Aorta (tissue), 5 donors: ENCODE measurements at regions not wholly inside any gene's neighbourhood (a gene's known extent, or its start where the extent isn't known, plus 50 kb on each side); places are given as distances from the start of the nearest gene placed in this dataset.

ENCODE experiments used
- ATAC-seq: fragments of 200-7000 bp; cut with Tn5 transposase; one replicate; pipeline ENCODE4 v1.9.1; 2022; ENCODE audit warnings: moderate library complexity; ENCODE audit not compliant: low FRiP score
- DNase-seq, 2 donors: peaks; one replicate each; pipeline ENCODE4 v3.0.0-alpha.2; 2020
- H3K27ac ChIP-seq, 2 donors: one replicate each; pipeline ENCODE4 v1.5.1; 2013; ENCODE audit warnings: low read length in 2 of 2, mild to moderate bottlenecking in 2 of 2, moderate library complexity in 2 of 2, control low read depth in 1 of 2, inconsistent platforms in 1 of 2, low read depth in 1 of 2
- H3K27me3 ChIP-seq, 2 donors: one replicate each; pipeline ENCODE4 v1.6.1; 2013; ENCODE audit warnings: control low read depth in 1 of 2, low read length in 1 of 2, mild to moderate bottlenecking in 1 of 2, moderate library complexity in 1 of 2; ENCODE audit not compliant: insufficient read depth in 2 of 2, control insufficient read depth in 1 of 2
- H3K36me3 ChIP-seq, 2 donors: one replicate each; pipeline ENCODE4 v1.6.1; 2013; ENCODE audit warnings: control low read depth in 1 of 2, low read length in 1 of 2, mild to moderate bottlenecking in 1 of 2; ENCODE audit not compliant: insufficient read depth in 2 of 2, control insufficient read depth in 1 of 2
- H3K4me1 ChIP-seq, 2 donors: one replicate each; pipeline ENCODE4 v1.6.1; 2013; ENCODE audit warnings: low read length in 2 of 2, control low read depth in 1 of 2, mild to moderate bottlenecking in 1 of 2, moderate library complexity in 1 of 2; ENCODE audit not compliant: insufficient read depth in 2 of 2, control insufficient read depth in 1 of 2
- H3K4me3 ChIP-seq, 2 donors: one replicate each; pipeline ENCODE4 v1.5.1; 2013; ENCODE audit warnings: low read length in 2 of 2, control low read depth in 1 of 2, mild to moderate bottlenecking in 1 of 2
- H3K9me3 ChIP-seq: one replicate; pipeline ENCODE4 v1.6.1; 2013; ENCODE audit warnings: mild to moderate bottlenecking, low read length; ENCODE audit not compliant: control insufficient read depth
- WGBS, 2 donors: extraction: QIAGEN DNeasy Blood & Tissue Kit; methylation state at CpG; one replicate each; pipeline ENCODE4 v1.1.7; 2013; 5-methylcytosine and 5-hydroxymethylcytosine counted together
- intact Hi-C, 2 donors: fragments of 100-400 bp; cut with DNase I; formaldehyde crosslinking; loops; one replicate each; pipeline versions ENCODE4 v1.14.2 to v1.15.0; 2022
- donor health status: healthy with polysubstance abuse.
- donor health status: Bipolar disorder and iron deficiency.
- donor health status: DM: no; HTN: no; CAD: no.
- donor health status: DM: no; HTN: no; CAD: no.
- donor health status: DM: yes; HTN: yes; CAD: no.

- Histone ChIP-seq H3K27me3 (no peaks in the 10 kb centered on the region), H3K4me1 (peaks cover 8 to 10% of the 10 kb centered on the region in 2 donors), H3K27ac (no peak overlapping the region), H3K4me3 (no peak overlapping the region), H3K36me3 (no peaks in the 10 kb centered on the region), H3K9me3 (no peaks in the 10 kb centered on the region)
- intact Hi-C loops: loop anchor here in 1 of 2 donors (10.0 kb wide), 1 partner anchor 1053 kb away; no protein-coding TSS in a partner anchor
- no peak for DNase-seq
- peak; percentile 85 for ATAC-seq
- WGBS, 2 donors: 5 to 6% methylated on average over 1 of the region's 1 CpG
Observed at GRCh38 chr7:91407942-91408341, 143.7 kb downstream of the FZD1 start.

- intact Hi-C loops: loop anchor here in 1 of 2 donors (10.0 kb wide), 1 partner anchor 1054 kb away; no protein-coding TSS in a partner anchor
- Histone ChIP-seq H3K27ac (peak overlapping the region in 1 of 2 donors; percentile 36), H3K4me1 (peaks cover 8 to 10% of the 10 kb centered on the region in 2 donors), H3K36me3 (no peaks in the 10 kb centered on the region), H3K9me3 (no peaks in the 10 kb centered on the region), H3K27me3 (no peaks in the 10 kb centered on the region), H3K4me3 (no peak overlapping the region)
- WGBS, 2 donors: 37 to 38% methylated on average over 5 of the region's 5 CpGs
- peak; percentile 78 for ATAC-seq
- DNase-seq: no peak
Observed at GRCh38 chr7:91408388-91409154, 144.3 kb downstream of the FZD1 start.

GRCh38 chr7:91411060-91411459 is 146.8 kb downstream of the FZD1 start:
- no peak for ATAC-seq

GRCh38 chr7:91412298-91412697 is 148.1 kb downstream of the FZD1 start:
- H3K4me1 ChIP-seq: peaks cover 8 to 10% of the 10 kb centered on the region in 2 donors
- no peaks in the 10 kb centered on the region for H3K9me3 ChIP-seq
- H3K27ac ChIP-seq: no peak overlapping the region
- no peak overlapping the region for H3K4me3 ChIP-seq
- intact Hi-C loops: no loop called here
- WGBS, 2 donors: 44 to 48% methylated on average over 2 of the region's 2 CpGs
- no peaks in the 10 kb centered on the region for H3K27me3 ChIP-seq
- no peak for ATAC-seq
- H3K36me3 ChIP-seq: no peaks in the 10 kb centered on the region
- DNase-seq: no peak

More at GRCh38 chr7:91411060-91411459, 146.8 kb downstream of the FZD1 start:
- no peak overlapping the region for H3K27ac ChIP-seq
- H3K4me3 ChIP-seq: no peak overlapping the region
- no peaks in the 10 kb centered on the region for H3K27me3 ChIP-seq
- intact Hi-C loops: no loop called here
- H3K4me1 ChIP-seq: peaks cover 8 to 10% of the 10 kb centered on the region in 2 donors
- H3K9me3 ChIP-seq: no peaks in the 10 kb centered on the region
- H3K36me3 ChIP-seq: no peaks in the 10 kb centered on the region
- no peak for DNase-seq
- WGBS, 2 donors: 68 to 78% methylated on average over 4 of the region's 4 CpGs

GRCh38 chr7:91414734-91415133 is 150.5 kb downstream of the FZD1 start:
- no peaks in the 10 kb centered on the region for H3K36me3 ChIP-seq
- H3K27ac ChIP-seq: no peak overlapping the region
- ATAC-seq (no peak), DNase-seq (no peak)
- no peak overlapping the region for H3K4me3 ChIP-seq
- no peaks in the 10 kb centered on the region for H3K9me3 ChIP-seq
- 69 to 72% methylated on average over 2 of the region's 2 CpGs for whole genome bisulfite sequencing, 2 donors
- no peaks in the 10 kb centered on the region for H3K27me3 ChIP-seq
- no peaks in the 10 kb centered on the region for H3K4me1 ChIP-seq
- intact Hi-C loops: no loop called here

GRCh38 chr7:91416155-91416865 is 152.1 kb downstream of the FZD1 start:
- ATAC-seq: no peak
- Histone ChIP-seq H3K9me3 (no peaks in the 10 kb centered on the region), H3K27me3 (no peaks in the 10 kb centered on the region), H3K4me1 (no peaks in the 10 kb centered on the region), H3K4me3 (no peak overlapping the region), H3K27ac (no peak overlapping the region), H3K36me3 (no peaks in the 10 kb centered on the region)
- WGBS, 2 donors: 86 to 90% methylated on average over 4 of the region's 4 CpGs
- DNase-seq: no peak
- intact Hi-C loops: no loop called here

- no peaks in the 10 kb centered on the region for H3K27me3 ChIP-seq
- no peak overlapping the region for H3K4me3 ChIP-seq
- 85 to 90% methylated on average over 4 of the region's 4 CpGs for WGBS, 2 donors
- H3K4me1 ChIP-seq: no peaks in the 10 kb centered on the region
- DNase-seq (no peak), ATAC-seq (no peak)
- no peak overlapping the region for H3K27ac ChIP-seq
- no peaks in the 10 kb centered on the region for H3K9me3 ChIP-seq
- intact Hi-C loops: no loop called here
- H3K36me3 ChIP-seq: no peaks in the 10 kb centered on the region
Observed at GRCh38 chr7:91420606-91421005, 156.4 kb downstream of the FZD1 start.

GRCh38 chr7:91421018-91421417 is 156.8 kb downstream of the FZD1 start:
- Histone ChIP-seq H3K27me3 (no peaks in the 10 kb centered on the region), H3K36me3 (no peaks in the 10 kb centered on the region), H3K9me3 (no peaks in the 10 kb centered on the region), H3K4me3 (no peak overlapping the region), H3K4me1 (no peaks in the 10 kb centered on the region), H3K27ac (no peak overlapping the region)
- ATAC-seq (no peak), DNase-seq (no peak)
- intact Hi-C loops: no loop called here
- 86 to 90% methylated on average over 7 of the region's 7 CpGs for WGBS, 2 donors

- DNase-seq (no peak), ATAC-seq (no peak)
- intact Hi-C loops: no loop called here
- no peak overlapping the region for H3K27ac ChIP-seq
- H3K27me3 ChIP-seq: no peaks in the 10 kb centered on the region
- H3K4me3 ChIP-seq: no peak overlapping the region
- 40 to 53% methylated on average over 1 of the region's 1 CpG for WGBS, 2 donors
- no peaks in the 10 kb centered on the region for H3K36me3 ChIP-seq
- H3K9me3 ChIP-seq: no peaks in the 10 kb centered on the region
- no peaks in the 10 kb centered on the region for H3K4me1 ChIP-seq
Observed at GRCh38 chr7:91424371-91424770, 160.1 kb downstream of the FZD1 start.
